Colonic mucosa (tissue), 4 donors: ENCODE measurements at regions not wholly inside any gene's neighbourhood (a gene's known extent, or its start where the extent isn't known, plus 50 kb on each side); places are given as distances from the start of the nearest gene placed in this dataset.

Source experiments
- DNase-seq: peaks from one replicate; pipeline ENCODE4 v3.0.0-alpha.2; 2020
- H3K27ac ChIP-seq: fragments of 200-600 bp; one replicate; pipeline ENCODE4 v1.8.0; 2021
- H3K27me3 ChIP-seq: fragments of 200-600 bp; one replicate; pipeline ENCODE4 v1.8.0; 2021
- H3K36me3 ChIP-seq: fragments of 200-600 bp; one replicate; pipeline ENCODE4 v1.8.0; 2021
- H3K4me1 ChIP-seq: fragments of 200-600 bp; one replicate; pipeline ENCODE4 v1.8.0; 2021; ENCODE audit warnings: mild to moderate bottlenecking
- H3K4me3 ChIP-seq: fragments of 200-600 bp; one replicate; pipeline ENCODE4 v1.8.0; 2021
- H3K9ac ChIP-seq, 2 donors: one replicate each; pipeline ENCODE4 v1.7.0; 2013; ENCODE audit warnings: control low read depth in 2 of 2, low read depth in 2 of 2, low read length in 2 of 2
- H3K9me3 ChIP-seq: fragments of 200-600 bp; one replicate; pipeline ENCODE4 v1.8.0; 2021
- intact Hi-C: fragments of 100-400 bp; cut with DNase I; formaldehyde crosslinking; loops from one replicate; pipeline ENCODE4 v1.14.1; 2022
- TF ChIP-seq, protein P1 (sequence below): fragments of 200-600 bp; IDR thresholded peaks from one replicate; pipeline ENCODE4 v1.8.0; 2022; ENCODE audit warnings: antibody characterized with exemption, mild to moderate bottlenecking
- donor health status: healthy.
- donor health status: DM: no; HTN: no; CAD: no.
- donor health status: DM: no; HTN: no; CAD: no.

- TF ChIP-seq, protein P1, sequence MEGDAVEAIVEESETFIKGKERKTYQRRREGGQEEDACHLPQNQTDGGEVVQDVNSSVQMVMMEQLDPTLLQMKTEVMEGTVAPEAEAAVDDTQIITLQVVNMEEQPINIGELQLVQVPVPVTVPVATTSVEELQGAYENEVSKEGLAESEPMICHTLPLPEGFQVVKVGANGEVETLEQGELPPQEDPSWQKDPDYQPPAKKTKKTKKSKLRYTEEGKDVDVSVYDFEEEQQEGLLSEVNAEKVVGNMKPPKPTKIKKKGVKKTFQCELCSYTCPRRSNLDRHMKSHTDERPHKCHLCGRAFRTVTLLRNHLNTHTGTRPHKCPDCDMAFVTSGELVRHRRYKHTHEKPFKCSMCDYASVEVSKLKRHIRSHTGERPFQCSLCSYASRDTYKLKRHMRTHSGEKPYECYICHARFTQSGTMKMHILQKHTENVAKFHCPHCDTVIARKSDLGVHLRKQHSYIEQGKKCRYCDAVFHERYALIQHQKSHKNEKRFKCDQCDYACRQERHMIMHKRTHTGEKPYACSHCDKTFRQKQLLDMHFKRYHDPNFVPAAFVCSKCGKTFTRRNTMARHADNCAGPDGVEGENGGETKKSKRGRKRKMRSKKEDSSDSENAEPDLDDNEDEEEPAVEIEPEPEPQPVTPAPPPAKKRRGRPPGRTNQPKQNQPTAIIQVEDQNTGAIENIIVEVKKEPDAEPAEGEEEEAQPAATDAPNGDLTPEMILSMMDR: no peak
- Histone ChIP-seq H3K9ac (no peak overlapping the region), H3K4me1 (no peaks in the 10 kb centered on the region), H3K27ac (no peak overlapping the region), H3K36me3 (no peaks in the 10 kb centered on the region), H3K4me3 (no peak overlapping the region), H3K9me3 (no peaks in the 10 kb centered on the region), H3K27me3 (no peaks in the 10 kb centered on the region)
- intact Hi-C loops: no loop called here
- DNase-seq: no peak
Observed at GRCh38 chr2:13968811-13969210, 663.7 kb upstream of the LRATD1 start.

GRCh38 chr2:13986119-13986720 is 646.3 kb upstream of the LRATD1 start:
- Histone ChIP-seq H3K27me3 (no peaks in the 10 kb centered on the region), H3K4me1 (no peaks in the 10 kb centered on the region), H3K9ac (no peak overlapping the region), H3K9me3 (no peaks in the 10 kb centered on the region), H3K27ac (no peak overlapping the region), H3K36me3 (no peaks in the 10 kb centered on the region), H3K4me3 (no peak overlapping the region)
- DNase-seq: no peak
- TF ChIP-seq, protein P1: no peak
- intact Hi-C loops: no loop called here

DNA sequence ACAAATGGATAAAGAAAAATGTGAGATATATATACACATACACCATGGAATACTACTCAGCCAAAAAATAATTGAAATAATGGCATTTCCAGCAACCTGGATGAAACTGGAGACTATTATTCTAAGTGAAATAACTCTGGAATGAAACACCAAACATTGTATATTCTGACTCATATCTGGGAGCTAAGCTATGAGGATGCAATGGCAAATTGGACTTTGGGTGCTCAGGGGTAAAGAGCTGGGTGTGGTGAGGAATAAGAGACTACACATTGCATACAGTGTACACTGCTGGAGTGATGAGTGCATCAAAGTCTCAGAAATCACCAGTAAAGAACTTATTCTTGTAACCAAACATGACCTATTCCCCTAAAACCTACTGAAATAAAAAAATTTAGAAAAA is 636.0 kb upstream of the LRATD1 start:
- Histone ChIP-seq H3K27me3 (no peaks in the 10 kb centered on the region), H3K9ac (no peak overlapping the region), H3K4me3 (no peak overlapping the region), H3K27ac (no peak overlapping the region), H3K9me3 (no peaks in the 10 kb centered on the region), H3K4me1 (no peaks in the 10 kb centered on the region), H3K36me3 (no peaks in the 10 kb centered on the region)
- intact Hi-C loops: no loop called here
- DNase-seq: no peak
- TF ChIP-seq, protein P1: no peak

DNA sequence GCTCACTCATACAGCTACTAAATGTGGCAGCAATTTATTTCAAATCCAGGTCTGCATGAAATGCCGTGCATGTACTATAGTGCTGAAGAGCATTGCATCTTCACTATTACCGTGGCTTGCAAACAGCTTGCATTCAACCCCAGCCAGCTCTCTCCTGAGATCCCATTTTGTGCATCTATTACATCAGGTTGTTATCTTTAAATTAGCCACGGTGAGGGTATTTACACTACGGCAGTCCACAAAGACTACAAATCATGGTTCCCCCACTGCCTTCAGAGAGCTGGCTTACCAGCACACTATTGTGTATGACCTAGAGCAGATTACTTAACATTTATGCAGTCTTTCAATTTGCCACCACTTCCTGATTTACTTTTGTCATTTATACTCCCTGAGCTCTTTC is 621.3 kb upstream of the LRATD1 start:
- intact Hi-C loops: no loop called here
- no peaks in the 10 kb centered on the region for H3K36me3 ChIP-seq
- no peak overlapping the region for H3K27ac ChIP-seq
- no peaks in the 10 kb centered on the region for H3K27me3 ChIP-seq
- H3K4me1 ChIP-seq: no peaks in the 10 kb centered on the region
- H3K4me3 ChIP-seq: no peak overlapping the region
- DNase-seq: no peak
- H3K9me3 ChIP-seq: no peaks in the 10 kb centered on the region
- TF ChIP-seq, protein P1: no peak
- no peak overlapping the region for H3K9ac ChIP-seq

DNA sequence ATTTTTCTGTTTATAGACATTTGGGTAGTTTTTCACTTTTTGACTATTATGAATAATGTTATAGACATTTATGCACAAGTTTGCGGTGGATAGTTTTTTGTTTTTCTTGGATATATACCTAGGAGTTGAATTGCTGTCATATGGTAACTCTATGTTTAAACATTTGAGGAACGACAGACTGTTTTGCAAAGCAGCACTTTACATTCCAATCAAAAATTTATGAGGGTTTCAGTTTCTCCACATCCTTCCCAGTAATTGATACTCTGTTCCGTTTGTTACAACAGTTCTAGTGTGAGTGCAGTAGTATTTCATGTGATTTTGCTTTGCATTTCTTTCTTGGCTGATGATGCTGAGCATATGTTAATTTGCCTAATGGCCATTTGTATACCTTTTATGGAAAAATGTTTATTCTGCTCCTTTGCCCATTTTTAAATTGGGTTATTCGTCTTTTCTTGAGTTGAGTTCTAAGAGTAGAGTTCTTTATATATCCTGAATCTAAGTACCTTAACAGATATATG is 617.3 kb upstream of the LRATD1 start:
- Histone ChIP-seq H3K4me3 (no peak overlapping the region), H3K9ac (no peak overlapping the region), H3K4me1 (no peaks in the 10 kb centered on the region), H3K27ac (no peak overlapping the region), H3K27me3 (no peaks in the 10 kb centered on the region), H3K36me3 (no peaks in the 10 kb centered on the region), H3K9me3 (no peaks in the 10 kb centered on the region)
- intact Hi-C loops: no loop called here
- TF ChIP-seq, protein P1: no peak
- no peak for DNase-seq
